Uterus (tissue), 2 donors: ENCODE measurements at regions not wholly inside any gene's neighbourhood (a gene's known extent, or its start where the extent isn't known, plus 50 kb on each side); places are given as distances from the start of the nearest gene placed in this dataset.

Experiments used
- CTCF ChIP-seq, 4 experiments: fragments of 200-600 bp in 2 of 4; fragments of 450-650 bp in 2 of 4; sonication (generic) in 2 of 4; IDR thresholded peaks; one replicate each; pipeline ENCODE4 v1.5.1; 2016 to 2019; ENCODE audit warnings: antibody characterized with exemption in 4 of 4, mild to moderate bottlenecking in 2 of 4, moderate library complexity in 1 of 4
- POLR2A ChIP-seq, 2 donors: fragments of 450-650 bp; IDR thresholded peaks; one replicate each; pipeline ENCODE4 v1.6.1; 2016; ENCODE audit warnings: antibody characterized with exemption in 2 of 2, mild to moderate bottlenecking in 1 of 2, moderate library complexity in 1 of 2

DNA sequence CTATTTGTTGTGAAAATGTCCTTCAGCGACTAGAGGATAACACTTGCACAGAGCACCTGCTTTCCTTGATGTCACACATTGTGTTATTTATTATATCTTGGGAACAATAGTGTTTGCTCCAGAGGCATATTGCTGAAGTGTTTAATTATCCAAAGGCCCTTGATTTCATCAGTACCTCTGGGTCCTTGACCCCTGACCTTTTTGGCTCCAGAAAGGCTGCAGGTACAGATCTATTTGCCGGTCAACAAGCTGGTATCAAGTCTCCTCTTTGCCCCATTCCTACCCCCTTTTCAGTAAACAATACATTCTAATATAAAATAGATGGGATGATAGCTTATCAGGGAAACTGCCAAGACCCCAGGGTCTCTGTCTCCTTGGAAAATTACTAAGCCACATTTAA is 206.8 kb downstream of the DACT1 start:
- TF ChIP-seq CTCF (IDR thresholded peaks at IDR 0.05) (no peak), POLR2A (IDR thresholded peaks at IDR 0.05) (no peak)
